Body of pancreas (tissue), 4 donors: ENCODE measurements at regions not wholly inside any gene's neighbourhood (a gene's known extent, or its start where the extent isn't known, plus 50 kb on each side); places are given as distances from the start of the nearest gene placed in this dataset.

Source experiments
- POLR2A ChIP-seq, 3 donors: fragments of 450-650 bp; IDR thresholded peaks; one replicate each; pipeline ENCODE4 v1.6.1; 2016; ENCODE audit warnings: antibody characterized with exemption in 3 of 3, mild to moderate bottlenecking in 2 of 3
- TF ChIP-seq, protein P1 (sequence below), 7 experiments: fragments of 450-650 bp in 4 of 7; fragments of 200-600 bp in 3 of 7; sonication (generic) in 3 of 7; IDR thresholded peaks; one replicate each; pipeline ENCODE4 v1.5.1; 2016 to 2019; ENCODE audit warnings: antibody characterized with exemption in 7 of 7

DNA sequence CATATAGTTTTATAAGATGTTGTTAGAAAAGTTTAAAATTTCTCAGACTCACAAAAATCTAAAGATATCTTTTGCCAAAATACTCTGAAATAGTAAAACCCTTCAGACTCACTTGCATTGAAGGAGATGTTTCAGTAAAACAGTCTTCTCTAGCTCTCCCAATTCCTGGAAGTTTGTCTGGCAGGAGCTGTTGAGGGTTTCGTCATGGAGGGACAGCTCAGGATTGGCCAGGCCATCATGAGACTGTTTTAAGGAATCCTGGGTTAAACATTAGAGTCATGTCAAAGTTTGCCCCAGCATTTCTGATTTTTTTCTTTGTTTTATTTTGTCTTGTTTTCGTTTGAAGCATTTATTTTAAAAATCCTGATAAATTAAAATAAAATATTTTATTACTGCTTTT is 293.8 kb upstream of the PBX1 start:
- TF ChIP-seq, protein P1, sequence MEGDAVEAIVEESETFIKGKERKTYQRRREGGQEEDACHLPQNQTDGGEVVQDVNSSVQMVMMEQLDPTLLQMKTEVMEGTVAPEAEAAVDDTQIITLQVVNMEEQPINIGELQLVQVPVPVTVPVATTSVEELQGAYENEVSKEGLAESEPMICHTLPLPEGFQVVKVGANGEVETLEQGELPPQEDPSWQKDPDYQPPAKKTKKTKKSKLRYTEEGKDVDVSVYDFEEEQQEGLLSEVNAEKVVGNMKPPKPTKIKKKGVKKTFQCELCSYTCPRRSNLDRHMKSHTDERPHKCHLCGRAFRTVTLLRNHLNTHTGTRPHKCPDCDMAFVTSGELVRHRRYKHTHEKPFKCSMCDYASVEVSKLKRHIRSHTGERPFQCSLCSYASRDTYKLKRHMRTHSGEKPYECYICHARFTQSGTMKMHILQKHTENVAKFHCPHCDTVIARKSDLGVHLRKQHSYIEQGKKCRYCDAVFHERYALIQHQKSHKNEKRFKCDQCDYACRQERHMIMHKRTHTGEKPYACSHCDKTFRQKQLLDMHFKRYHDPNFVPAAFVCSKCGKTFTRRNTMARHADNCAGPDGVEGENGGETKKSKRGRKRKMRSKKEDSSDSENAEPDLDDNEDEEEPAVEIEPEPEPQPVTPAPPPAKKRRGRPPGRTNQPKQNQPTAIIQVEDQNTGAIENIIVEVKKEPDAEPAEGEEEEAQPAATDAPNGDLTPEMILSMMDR (IDR thresholded peaks at IDR 0.05) = no peak
- no peak for TF ChIP-seq POLR2A (IDR thresholded peaks at IDR 0.05)
